ENCODE measurements at regions not wholly inside any gene's neighbourhood (a gene's known extent, or its start where the extent isn't known, plus 50 kb on each side); places are given as distances from the start of the nearest gene placed in this dataset.

DNA sequence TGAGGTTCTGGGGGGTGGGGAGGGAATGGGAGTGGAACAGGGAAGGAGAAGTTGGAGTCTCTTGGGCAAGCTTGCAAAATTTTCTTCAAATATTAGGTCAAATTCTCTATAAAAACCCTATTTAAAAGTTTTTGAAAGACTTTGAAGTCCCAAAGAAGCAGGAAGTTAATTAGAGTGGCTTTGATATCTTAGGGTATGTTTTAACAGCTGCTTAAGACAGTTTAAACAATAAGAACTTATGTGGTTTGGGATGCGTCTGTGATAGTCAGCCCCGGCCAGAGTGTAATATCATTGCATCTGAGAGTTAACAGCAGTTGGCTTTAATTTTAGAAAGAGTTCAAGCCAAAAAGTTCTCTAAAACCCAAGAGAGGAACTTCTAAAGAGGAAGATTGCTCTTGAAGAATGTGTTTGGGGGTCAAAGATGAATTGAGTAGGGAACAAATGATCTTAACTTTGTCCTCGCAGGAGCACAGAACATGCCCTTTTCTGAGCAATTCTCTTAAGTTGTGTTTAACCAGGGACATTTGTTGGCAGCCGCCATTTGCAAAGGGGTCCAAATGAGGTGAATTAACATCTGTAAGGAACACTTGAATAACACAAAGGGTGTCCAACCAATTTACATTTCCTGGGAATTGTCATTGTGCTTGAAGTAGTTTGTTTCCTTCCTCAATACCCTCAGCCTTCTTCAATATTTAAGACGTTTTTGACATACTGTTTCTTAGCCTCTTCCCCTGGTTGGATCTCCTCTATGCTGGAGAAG is 182.4 kb downstream of the PTEN start:
- TF ChIP-seq, protein P1, sequence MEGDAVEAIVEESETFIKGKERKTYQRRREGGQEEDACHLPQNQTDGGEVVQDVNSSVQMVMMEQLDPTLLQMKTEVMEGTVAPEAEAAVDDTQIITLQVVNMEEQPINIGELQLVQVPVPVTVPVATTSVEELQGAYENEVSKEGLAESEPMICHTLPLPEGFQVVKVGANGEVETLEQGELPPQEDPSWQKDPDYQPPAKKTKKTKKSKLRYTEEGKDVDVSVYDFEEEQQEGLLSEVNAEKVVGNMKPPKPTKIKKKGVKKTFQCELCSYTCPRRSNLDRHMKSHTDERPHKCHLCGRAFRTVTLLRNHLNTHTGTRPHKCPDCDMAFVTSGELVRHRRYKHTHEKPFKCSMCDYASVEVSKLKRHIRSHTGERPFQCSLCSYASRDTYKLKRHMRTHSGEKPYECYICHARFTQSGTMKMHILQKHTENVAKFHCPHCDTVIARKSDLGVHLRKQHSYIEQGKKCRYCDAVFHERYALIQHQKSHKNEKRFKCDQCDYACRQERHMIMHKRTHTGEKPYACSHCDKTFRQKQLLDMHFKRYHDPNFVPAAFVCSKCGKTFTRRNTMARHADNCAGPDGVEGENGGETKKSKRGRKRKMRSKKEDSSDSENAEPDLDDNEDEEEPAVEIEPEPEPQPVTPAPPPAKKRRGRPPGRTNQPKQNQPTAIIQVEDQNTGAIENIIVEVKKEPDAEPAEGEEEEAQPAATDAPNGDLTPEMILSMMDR (IDR thresholded peaks at IDR 0.05), result no peak
- no peak for TF ChIP-seq EZH2 (IDR thresholded peaks at IDR 0.05; ENCODE audit: borderline replicate concordance, insufficient read depth, low read depth, low read length, poor library complexity, severe bottlenecking)

Data from B cell (primary cell).